ENCODE measurements at regions not wholly inside any gene's neighbourhood (a gene's known extent, or its start where the extent isn't known, plus 50 kb on each side); places are given as distances from the start of the nearest gene placed in this dataset.

DNA sequence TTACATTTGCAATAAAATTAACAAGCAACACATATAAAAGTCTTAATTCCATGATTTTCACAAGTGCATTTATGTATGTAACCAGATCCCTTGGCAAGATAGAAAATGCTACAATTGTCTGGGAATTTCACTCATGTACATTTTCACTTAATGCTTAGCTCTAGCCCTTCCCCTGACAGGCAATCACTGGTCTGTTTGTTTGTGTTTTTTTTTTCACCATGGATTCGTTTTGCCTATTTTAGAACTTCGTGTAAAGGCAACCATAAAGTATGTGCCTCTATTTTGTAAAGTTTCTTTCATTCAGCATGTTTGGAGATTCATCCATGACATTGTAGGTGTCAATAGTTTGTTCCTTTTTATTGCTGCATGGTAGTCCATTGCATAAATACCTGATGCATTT lies 260.9 kb upstream of the SLCO3A1 start:
- no peak for TF ChIP-seq CTCF (IDR thresholded peaks at IDR 0.05)
- TF ChIP-seq POLR2A (IDR thresholded peaks at IDR 0.05), result no peak

Data from body of pancreas (tissue), 4 donors.